GM21786 (cell line): ENCODE measurements at regions not wholly inside any gene's neighbourhood (a gene's known extent, or its start where the extent isn't known, plus 50 kb on each side); places are given as distances from the start of the nearest gene placed in this dataset.
"Not testable (repeated sequence)": the region's sequence is repeated elsewhere in the genome, so short reads cannot be mapped to it uniquely, and the experiment has no call there.

ENCODE experiments used
- ATAC-seq: cut with Tn5 transposase; IDR thresholded peaks from one replicate; pipeline ENCODE4 v1.9.1; 2021; ENCODE audit not compliant: unreplicated experiment

DNA sequence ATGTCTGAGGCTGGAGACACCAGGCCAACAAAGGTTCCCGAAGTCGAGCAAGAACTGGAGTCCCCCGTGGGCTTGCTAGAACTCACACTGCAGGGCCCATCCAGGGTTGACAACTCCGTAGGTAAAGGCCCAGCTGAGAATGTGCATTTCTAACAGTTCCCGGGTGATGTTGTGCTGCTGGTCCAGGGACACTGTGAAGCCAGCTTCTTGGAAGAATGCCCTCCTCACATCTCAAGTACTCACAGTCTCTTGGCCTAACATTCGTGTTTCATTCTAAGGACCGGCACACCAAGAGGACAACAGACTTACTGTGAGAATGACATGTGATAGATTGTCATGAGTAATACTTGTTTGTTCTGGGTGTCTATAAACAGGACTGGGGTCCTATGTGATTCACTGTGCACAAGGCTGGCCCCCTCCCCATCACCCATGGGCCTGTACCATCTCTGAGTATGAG lies 682.3 kb upstream of the IGFBP3 start:
- ATAC-seq, result no peak

DNA sequence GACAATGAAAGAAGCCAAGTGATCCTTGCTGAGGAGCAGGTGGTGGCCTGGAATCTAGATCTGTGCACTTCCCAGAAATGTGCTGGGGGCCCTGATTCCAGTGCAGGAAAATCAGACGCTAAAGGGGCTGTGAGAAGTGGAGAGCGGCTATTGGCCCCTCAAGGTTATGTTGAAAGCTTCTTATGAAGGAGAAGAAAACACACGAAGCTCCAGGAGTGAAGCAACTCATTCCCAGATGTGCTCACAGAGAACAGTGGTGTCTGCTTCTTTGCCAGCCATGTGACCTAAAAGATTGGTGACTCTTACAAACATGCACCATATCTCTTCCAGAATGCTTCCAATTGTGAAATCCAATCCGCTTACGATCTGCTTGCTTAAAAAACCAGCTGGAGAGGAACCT lies 679.3 kb upstream of the IGFBP3 start:
- ATAC-seq, result no peak

DNA sequence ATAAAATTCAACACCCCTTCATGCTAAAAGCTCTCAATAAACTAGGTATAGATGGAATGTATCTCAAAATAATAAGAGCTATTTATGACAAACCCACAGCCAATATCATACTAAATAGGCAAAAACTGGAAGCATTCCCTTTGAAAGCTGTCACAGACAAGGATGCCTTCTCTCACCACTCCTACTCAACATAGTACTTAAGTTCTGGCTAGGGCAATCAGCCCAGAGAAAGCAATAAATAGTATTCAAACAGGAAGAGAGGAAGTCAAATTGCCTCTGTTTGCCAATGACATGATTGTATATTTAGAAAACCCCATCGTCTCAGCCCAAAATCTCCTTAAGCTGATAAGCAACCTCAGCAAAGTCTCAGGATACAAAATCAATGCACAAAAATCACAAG lies 673.8 kb upstream of the IGFBP3 start:
- ATAC-seq, result not testable (repeated sequence)

DNA sequence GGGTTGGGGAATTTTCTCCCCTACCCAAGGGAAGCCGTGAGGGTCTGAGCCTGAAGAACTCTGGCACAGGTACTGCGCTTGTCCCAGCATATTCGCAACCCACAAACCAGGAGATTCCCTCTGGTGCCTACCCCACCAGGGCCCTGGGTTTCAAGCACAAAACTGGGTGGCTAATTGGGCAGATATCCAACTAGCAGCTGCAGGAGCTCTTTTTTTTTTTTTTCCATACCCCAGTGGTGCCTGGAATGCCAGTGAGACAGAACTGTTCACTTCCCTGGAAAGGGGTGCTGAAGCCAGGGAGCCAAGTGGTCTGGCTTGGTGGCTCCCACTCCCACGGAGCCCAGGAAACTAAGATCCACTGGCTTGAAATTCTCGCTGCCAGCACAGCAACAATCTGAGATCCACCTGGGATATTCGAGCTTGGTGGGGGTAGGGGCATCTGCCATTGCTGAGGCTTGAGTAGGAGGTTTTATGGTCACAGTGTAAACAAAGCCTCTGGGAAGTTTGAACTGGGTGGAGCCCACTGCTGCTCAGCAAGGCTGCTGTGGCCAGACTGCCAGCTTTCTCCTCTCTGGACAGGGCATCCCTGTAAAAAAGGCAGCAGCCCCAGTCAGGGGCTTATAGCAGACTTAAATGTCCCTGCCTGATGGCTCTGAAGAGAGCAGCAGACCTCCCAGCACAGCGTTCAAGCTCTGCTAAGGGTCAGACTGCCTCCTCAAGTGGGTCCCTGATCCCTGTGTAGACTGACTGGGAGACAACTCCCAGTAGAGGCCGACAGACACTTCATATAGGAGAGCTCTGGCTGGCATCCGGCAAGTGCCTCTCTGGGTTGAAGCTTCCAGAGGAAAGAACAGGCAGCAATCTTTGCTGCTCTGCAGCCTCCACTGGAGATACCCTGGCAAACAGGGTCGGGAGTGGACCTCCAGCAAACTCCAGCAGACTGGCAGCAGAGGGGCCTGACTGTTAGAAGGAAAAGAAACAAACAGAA lies 670.1 kb upstream of the IGFBP3 start:
- ATAC-seq, result not testable (repeated sequence)

DNA sequence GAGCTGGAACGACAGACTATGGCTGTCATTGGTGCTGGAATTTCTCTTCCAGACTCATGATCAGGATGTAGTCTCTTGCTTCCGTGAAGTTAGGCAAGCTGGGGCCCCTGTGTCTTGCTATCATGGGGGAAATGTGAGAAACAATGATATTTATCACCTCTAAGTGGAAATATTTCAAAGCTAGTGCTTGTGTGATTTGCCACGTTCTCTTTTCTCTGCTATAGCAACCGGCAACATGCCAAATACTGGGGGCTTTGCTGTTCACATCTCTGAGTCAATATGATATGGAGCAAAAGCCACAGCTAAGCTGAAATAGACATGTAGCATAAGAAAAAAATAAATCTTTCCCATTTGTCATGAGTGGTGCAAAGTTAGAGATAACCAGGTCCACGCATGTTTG lies 668.2 kb upstream of the IGFBP3 start:
- ATAC-seq, result no peak

DNA sequence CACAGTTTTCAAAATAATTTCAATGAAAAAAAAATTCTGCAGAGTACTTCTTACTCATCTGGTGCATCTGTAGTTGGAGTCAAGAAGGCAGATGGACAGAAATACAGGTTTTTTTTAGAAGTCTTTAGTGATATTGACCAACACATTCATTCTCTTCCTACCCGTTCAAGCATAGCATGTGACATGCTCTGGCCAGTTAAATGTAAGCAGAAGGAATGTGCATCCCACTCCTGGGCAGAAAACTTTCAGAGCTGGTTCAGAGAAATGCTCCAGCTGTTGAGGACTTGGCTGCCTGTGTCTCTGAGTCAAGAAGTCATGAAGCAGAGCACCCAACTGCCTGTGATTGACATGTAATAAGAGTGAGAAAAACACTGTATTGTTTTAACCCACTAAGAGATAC lies 665.3 kb upstream of the IGFBP3 start:
- no peak for ATAC-seq

DNA sequence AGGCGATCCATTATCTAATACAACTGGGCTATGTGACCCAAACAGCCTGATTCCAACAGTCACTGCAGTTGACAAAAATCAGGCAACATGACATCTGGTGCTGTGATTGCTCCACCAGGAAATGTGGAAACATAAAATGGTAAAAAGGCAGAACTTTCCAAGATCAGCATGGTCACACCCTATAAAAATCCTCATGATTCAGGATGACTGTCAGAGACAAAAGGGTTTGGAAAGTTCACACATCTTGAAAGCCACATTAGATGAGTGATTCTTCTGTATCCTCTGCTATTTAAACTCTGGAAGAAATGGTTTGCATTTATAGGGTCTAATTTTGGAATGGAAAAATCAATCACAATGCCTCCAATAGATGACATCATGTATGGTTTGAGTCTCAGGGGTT lies 662.6 kb upstream of the IGFBP3 start:
- no peak for ATAC-seq

DNA sequence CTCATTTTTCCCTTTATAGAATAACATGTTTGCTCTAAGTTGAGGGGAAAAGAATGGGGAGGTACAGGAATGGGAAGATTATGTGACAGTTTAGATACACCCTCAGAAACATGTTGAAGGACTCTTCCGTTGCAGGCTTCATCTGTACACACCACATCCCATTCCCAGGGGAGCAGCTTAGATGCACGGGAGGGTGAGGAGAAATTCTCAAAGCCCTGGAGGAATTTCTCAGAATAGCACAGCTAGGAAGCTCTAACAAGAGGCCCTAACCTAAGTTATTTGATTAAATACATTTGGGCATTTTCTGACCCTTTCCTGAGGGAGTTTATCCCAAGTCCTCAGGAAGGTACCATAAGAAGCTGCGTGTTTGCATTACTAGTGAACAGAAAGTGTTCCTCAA lies 660.2 kb upstream of the IGFBP3 start:
- no peak for ATAC-seq

DNA sequence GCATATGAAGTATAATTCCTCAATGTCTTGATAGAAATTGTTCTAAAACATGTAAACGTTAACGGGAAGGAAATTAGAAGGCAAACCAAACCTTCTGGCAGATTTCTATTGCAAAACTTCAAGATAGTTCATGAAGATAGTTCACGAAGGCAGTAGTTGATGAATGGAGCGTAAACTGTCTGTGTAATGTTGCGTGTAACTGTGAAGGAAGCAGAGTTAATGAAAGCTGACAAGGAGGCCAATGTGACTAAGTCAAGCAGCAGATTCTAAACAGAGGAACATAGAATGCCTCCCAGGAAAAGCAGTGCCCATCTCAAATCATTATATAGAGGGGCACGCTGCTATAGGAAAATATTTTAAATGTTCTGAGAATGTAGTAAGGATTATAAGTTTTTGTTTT lies 659.7 kb upstream of the IGFBP3 start:
- no peak for ATAC-seq

DNA sequence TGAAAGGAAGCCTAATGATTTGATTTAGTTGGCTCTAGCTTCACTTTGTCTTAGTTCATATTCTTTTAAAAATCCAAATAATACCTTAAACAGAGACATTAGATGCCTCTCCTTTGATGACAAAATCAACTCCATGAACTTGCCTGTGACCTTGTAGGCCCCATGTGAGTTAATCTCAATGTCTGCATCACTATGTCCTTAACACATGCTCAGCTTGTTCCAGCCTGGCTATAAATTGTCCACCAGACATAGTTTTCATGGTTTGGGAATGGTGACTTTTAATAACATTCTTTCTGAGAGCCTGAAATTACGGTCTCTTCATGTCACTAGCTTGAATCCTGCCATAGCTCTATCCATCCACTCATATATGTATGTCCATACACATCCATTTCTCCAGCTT lies 656.3 kb upstream of the IGFBP3 start:
- ATAC-seq, result no peak

DNA sequence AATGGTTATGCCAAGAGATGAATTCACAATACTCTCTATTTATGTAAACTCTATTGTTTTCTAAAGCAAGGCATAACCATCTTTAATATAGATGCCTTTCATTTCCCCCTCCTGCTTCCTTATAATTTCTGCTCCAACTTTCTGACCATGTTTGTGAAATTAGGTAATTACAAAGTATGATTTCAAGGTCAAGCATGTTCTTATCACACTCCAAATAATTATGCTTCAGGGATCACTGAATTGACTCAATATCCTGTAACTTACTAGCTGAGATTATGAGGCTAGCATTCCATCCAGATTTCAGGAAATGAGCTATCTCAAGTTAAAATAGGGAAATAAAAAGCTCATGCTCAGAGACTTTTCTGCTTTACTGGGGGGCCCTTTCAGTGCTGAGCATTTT lies 655.9 kb upstream of the IGFBP3 start:
- ATAC-seq, result no peak

DNA sequence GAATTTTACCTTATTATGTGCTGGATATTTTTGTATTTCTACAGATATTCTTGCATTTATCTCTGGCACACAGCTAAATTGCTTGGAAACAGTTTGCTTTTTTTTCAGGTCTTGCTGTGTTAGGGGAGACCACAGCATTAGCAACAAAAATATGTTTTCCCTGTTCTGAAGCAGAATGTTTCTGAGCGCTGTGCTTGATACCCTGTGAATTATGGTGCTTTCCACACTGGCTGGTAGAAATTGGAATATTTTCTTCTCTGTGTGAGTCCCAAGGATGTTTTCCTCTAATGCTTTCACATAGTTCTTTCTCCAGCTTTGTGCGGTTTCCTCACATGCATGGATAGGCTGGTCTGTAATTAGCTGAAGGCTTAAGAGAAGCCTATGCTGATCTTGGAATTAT lies 651.6 kb upstream of the IGFBP3 start:
- no peak for ATAC-seq

DNA sequence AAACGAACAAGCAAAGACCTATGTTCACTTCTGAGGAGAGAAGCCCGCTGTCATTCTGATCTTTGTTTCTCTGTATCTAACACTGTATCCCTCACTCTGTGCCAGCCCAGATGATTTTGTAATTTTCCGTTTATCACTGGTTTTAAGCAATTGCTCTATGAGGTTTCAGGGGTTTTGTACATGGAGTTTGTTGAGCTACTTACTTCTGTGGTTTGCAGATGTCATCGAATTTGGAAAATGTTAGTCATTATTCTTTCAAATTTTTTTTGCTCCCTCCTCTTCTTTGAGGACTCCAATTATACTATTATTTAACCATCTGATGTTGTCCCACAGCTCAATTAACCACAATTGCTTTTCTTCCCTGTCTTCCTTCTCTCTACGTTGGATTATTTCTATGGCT lies 650.9 kb upstream of the IGFBP3 start:
- ATAC-seq, result no peak

DNA sequence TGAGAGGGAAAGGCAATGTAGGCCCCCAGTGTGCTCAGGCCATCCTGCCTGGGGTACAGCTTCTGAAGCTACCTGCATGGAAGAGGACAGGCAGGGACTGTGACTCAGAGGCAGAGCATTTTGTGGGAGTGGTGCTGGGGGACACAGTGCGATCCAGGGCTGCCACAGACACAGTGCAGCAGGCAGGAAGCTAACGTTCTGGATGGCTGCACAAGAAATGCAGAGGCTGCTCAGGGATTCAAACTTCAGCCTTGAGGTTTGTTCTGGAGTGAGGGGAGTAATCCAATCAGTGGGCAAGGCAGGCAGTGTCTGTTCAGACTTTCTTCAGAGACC lies 648.0 kb upstream of the IGFBP3 start:
- no peak for ATAC-seq

DNA sequence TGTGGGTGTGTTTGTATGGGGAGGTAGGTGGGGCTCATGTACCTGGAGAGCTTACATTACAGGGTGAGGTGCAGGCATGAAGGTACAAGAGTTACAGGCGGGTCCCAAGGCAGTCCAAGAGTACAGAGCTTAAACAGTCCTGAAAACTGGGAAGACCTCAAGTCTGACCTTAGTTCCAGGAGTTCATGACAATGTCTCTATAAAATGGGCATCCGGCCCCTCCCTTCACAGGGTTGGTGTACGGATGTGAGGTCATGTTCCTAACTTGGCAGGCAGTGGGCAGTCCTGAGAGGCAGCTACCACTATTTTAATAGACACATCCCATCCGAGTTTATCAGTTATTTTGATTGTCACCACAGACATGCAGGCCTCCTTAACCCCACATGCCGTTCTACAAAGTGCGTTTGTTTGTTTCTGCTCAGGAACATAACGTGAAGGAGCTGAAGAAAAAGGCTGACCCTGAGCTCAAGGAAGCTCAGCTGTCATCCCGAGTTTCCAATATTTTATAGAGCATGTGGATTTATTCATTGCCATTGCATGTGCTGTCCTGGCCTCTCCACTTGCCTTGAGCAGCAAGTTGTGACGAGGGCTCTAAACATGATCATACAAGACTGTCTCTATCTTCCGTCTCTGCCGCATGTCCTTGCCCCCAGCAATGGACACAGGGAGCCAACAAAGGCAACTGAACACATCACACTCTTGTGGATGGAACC lies 647.5 kb upstream of the IGFBP3 start:
- no peak for ATAC-seq

DNA sequence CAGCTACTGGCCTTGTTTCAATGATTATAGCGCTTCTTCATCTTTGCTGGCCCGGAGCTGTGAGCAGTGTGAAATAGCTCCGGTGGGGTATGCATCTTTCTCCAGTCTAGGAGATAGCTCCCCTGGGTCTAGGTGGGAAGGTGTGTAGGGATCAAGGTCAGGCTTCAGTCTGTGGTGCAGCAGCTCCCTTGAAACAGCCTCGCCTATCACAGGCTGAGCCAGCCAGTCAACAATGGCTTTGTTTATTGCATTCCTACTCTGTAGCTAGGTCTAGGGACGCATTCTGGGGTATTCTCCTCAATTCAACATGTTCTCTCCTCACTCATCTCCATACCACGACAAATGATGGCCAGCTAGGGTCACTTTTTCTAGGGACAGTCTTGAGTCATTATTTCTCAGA lies 646.8 kb upstream of the IGFBP3 start:
- no peak for ATAC-seq

DNA sequence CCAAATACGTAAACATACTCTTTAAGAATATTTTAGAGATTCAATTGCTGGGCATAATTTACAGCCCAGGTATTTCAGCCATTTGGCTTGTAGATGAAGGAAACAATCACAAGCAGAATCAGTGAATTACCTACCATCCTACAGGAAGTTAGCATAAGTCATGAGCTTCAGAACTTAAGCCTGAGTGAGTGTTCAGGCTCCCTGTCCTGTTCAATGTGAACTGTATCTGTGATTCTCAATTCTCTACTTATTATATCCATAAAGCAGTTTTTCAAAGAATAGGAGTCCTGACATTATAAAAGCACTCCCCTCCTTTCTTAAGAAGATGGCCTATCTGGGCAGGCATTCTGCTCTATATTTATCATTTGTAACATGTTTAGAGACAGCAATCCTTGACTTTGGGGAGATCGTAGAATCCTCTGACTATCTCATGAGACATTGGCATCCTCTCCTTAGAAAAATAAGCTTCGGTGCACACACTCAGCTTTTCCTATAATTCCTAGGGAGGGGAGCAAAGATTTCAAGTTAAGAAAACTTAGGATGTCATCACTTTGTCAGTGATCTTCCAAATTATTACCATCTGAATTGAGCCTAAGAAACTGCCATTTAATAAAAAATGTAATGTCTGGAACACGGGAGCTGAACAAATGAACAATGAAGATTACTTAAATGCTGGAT lies 645.2 kb upstream of the IGFBP3 start:
- ATAC-seq, result no peak

DNA sequence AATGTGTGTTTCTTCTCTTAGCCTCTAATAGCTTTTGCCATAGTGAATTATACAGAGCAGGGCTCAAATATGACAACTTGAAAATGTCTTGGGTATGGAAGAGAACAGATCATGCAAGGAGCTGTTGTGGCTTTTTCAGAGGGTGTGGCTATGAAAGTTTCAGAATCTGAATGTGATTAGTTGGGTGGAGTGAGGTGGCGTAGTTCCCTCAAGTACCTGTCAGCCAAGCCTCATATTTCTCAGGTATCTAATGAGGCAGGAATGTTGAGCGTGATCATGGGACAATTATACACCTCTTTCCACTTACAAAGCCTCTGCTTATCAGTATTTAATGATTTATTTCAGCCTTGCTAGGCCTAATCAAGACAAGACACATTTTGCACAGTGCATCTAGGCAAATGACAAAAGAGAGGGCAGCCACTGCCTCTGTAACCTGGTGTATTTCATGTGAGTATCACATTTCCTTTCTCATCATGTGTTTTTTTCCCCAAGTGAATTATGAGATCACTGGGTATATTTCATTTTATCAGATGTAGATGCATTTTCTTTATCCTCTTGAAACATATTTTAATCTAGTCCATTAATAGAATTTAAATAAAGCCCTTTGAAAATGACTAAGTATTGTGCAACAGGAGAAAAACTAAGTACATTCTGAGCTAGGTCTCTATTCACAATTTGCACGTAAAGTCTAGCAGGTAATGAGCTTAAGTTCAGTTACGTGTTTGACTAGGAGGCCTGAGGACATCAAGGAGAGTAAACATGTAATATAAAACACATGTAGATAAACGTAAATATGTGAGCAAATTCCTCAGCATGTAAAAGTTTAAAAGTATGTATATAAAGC lies 644.4 kb upstream of the IGFBP3 start:
- no peak for ATAC-seq

DNA sequence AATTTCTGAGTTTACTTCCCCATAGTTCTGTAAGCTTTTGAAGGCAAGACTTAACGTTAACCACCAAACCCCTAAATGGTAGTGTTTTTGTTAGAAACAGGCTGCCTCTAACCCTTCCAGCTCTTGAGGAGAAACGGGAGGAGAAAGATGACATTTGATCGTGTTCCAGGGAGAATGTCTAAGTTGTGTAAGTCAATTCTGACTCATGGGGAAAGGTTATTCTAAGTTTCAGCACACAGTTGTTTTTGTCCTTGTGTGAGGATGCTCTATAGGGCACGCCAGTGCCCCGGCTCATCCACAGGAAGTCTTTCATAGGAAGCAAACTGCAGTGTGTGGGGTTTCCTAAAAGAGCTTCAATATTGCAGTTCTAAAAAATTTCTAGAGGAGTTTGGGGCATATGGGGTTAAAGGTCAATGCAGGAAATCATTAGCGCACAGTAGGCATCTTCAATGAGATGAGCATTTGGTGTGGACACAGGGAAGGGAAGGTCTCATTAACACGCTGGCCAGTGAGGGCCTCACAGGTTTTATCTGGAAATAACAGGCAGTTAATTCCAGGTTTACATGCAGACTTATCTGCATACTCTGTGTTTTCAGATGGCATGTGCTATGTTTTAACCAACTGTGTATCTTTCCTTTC lies 638.2 kb upstream of the IGFBP3 start:
- no peak for ATAC-seq

DNA sequence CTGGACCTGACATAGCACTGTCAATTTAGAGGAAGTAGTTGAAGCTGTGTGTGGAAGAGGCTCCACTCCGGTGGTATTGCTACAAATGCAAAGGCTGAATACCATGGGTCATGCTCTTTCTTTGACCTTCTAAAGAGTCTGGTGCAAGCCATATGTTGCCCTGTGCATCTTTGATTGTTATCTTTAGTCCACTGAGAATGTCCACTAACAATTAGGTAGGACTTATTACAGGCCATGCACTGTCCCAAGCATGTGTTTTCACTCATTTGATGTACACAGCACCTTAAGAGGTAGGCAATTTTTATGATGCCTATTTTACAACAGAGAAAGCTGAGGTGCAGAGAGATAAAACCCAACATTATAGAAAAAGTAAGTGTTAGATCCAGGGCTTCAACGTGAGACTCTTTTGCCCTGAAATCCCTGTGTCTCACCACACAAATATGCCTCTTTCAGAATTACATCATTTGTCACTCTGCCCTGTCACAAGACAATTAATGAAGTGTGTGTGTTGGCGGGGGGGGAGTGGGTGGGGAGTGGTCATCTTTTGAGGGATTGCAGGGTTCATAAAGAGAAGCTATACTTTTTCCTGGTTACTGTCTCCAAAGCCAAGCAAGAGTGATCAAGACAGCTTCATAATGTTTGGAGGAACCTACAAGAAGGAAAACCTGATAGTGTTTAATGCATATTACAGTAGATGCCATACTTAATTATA lies 637.6 kb upstream of the IGFBP3 start:
- no peak for ATAC-seq
